ENCODE measurements at regions not wholly inside any gene's neighbourhood (a gene's known extent, or its start where the extent isn't known, plus 50 kb on each side); places are given as distances from the start of the nearest gene placed in this dataset.
"Not testable (repeated sequence)": the region's sequence is repeated elsewhere in the genome, so short reads cannot be mapped to it uniquely, and the experiment has no call there.

DNA sequence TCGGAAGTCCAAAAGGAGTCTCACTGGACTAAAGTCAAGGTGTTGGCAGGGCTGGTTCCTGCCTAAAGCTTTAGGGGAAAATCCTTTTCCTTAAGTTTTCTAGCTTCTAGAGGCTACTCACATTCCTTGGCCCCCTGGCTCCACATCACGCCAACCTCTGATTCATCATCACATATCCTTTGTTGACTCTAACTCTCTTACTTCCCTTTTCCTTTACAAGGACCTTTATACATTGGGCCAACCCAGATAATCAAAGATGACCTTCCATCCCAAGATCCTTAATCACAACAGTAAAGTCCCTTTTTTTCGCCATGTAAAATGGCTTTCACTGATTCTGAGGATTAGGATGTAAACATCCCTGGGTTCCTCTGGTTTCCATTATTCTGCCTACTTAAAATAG is 146.4 kb upstream of the DCAF8L1 start:
- POLR2A ChIA-PET, result no interaction called here
- CTCF ChIA-PET, result no interaction called here
- no peak for TF ChIP-seq CTCF (IDR thresholded peaks at IDR 0.05; ENCODE audit: control extremely low read depth, extremely low read depth, low read depth, missing control alignments)
- DNase-seq (ENCODE audit: extremely low spot score), result no peak

DNA sequence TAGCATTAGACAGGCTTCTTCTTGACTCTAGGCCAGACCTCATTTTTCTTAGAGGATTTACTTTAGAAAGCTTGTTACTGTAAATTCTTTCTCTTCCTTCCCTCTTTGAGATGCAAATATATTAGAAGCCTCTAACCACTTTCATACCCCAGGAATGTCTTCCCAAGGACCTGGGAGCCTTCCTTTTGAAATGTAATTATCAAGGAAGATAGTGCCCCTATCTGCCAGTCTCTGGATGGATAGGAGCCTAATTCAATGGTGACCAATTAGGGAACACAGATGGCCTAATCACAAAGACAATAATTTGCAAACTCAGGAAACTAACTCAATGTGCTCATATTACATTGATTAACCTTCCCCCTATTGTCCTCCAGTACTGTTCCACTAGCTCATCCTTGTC is 145.6 kb upstream of the DCAF8L1 start:
- no peak for DNase-seq (ENCODE audit: extremely low spot score)
- no peak for TF ChIP-seq CTCF (IDR thresholded peaks at IDR 0.05; ENCODE audit: control extremely low read depth, extremely low read depth, low read depth, missing control alignments)
- ChIA-PET CTCF (no interaction called here), POLR2A (no interaction called here)

DNA sequence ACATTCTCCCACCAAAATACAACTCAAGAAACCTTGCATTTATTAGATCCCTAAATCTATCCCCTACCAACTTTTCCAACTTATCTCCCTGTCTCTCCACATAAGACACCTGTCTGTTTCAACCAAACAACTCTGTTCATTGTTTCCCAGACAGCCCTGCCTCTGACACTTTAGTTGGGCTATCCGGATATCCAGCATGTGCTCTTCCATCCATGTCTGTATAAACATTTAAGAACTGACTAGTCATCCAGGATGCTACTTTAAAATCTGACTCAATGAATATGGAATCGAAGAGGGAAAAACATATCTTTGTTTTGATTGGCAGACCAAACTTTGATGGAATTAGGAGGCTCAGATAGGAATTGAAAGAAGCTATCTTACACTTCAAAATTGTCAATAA is 143.2 kb upstream of the DCAF8L1 start:
- POLR2A ChIA-PET, result no interaction called here
- no peak for TF ChIP-seq CTCF (IDR thresholded peaks at IDR 0.05; ENCODE audit: control extremely low read depth, extremely low read depth, low read depth, missing control alignments)
- no peak for DNase-seq (ENCODE audit: extremely low spot score)
- CTCF ChIA-PET, result no interaction called here

DNA sequence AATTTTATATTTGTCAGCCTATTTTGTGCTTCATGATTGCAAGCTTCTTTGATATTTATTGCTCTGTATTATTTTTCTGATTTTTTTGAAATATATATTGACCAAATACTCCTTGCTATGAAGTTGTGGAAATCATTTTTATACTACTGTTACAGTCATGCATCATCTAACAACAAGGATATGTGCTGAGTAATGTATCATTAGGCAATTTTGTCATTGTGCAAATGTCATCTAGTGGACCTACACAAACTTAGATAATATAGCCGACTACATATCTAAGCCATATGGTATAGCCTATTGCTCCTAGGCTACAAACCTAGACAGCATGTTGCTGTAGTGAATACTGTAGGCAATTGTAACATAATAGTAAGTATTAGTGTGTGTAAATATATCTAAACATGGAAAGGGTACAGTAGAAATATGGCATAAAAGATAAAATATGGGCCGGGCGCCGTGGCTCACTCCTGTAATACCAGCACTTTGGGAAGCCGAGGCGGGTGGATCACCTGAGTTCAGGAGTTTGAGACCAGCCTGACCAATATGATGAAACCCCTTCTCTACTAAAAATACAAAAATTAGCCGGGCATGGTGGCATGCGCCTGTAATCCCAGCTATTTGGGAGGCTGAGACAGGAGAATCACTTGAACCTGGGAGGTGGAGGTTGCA is 139.5 kb upstream of the DCAF8L1 start:
- DNase-seq (ENCODE audit: extremely low spot score); CTCF ChIA-PET; POLR2A ChIA-PET: not testable (repeated sequence)

- CTCF ChIA-PET, result no interaction called here
- no peak for DNase-seq (ENCODE audit: extremely low spot score)
- POLR2A ChIA-PET, result no interaction called here
- no peak for TF ChIP-seq CTCF (IDR thresholded peaks at IDR 0.05; ENCODE audit: control extremely low read depth, extremely low read depth, low read depth, missing control alignments)
Observed at GRCh38 chrX:28120072-28120471, 138.8 kb upstream of the DCAF8L1 start.

- no peak for TF ChIP-seq CTCF (IDR thresholded peaks at IDR 0.05; ENCODE audit: control extremely low read depth, extremely low read depth, low read depth, missing control alignments)
- CTCF ChIA-PET, result no interaction called here
- POLR2A ChIA-PET, result no interaction called here
- DNase-seq (ENCODE audit: extremely low spot score), result no peak
Observed at GRCh38 chrX:28108186-28108945, 127.1 kb upstream of the DCAF8L1 start.

DNA sequence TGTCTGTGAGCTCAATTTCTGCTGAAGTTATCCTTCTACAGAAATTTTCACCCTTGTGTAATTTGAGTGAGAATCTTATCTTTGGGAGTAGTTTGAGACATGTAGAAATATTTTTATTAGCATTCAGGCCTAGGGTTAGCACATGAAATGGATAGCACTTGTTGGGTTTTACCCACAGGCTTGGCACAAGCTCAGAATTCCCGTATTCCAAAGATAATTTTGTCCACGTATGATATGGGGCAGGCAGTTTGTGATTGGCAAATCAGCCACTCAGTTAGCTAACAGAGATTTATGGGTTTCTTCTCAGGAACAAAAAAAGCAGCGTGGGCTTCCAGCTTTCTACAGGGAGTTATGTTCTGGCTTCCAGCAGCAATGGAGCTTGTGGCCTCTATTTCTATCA is 117.9 kb upstream of the DCAF8L1 start:
- ChIA-PET CTCF (no interaction called here), POLR2A (no interaction called here)
- no peak for TF ChIP-seq CTCF (IDR thresholded peaks at IDR 0.05; ENCODE audit: control extremely low read depth, extremely low read depth, low read depth, missing control alignments)
- DNase-seq (ENCODE audit: extremely low spot score), result no peak

Measured in GM10248 (cell line).